HUES64 (cell line): ENCODE measurements at regions not wholly inside any gene's neighbourhood (a gene's known extent, or its start where the extent isn't known, plus 50 kb on each side); places are given as distances from the start of the nearest gene placed in this dataset.

ENCODE experiments used
- H3K27ac ChIP-seq: 2 replicates; pipeline ENCODE4 v1.7.0; 2013; ENCODE audit warnings: low read depth, low read length, inconsistent platforms
- H3K27me3 ChIP-seq: 2 replicates; pipeline ENCODE4 v1.6.1; 2013; ENCODE audit warnings: mild to moderate bottlenecking, low read length; ENCODE audit not compliant: insufficient read depth
- H3K36me3 ChIP-seq: 2 replicates; pipeline ENCODE4 v1.6.1; 2013; ENCODE audit warnings: mild to moderate bottlenecking, low read length; ENCODE audit not compliant: insufficient read depth
- H3K4me1 ChIP-seq: 2 replicates; pipeline ENCODE4 v1.6.1; 2013; ENCODE audit warnings: mild to moderate bottlenecking, low read length, moderate library complexity; ENCODE audit not compliant: insufficient read depth
- H3K4me3 ChIP-seq: 2 replicates; pipeline ENCODE4 v1.5.1; 2013; ENCODE audit warnings: mild to moderate bottlenecking, low read length, moderate library complexity
- H3K9ac ChIP-seq: 2 replicates; pipeline ENCODE4 v1.6.1; 2013; ENCODE audit warnings: mild to moderate bottlenecking, low read depth, low read length
- H3K9me3 ChIP-seq: 2 replicates; pipeline ENCODE4 v1.6.1; 2013; ENCODE audit warnings: low read depth, low read length; ENCODE audit not compliant: insufficient read depth
- WGBS: fragments of 150-250, 120-280 bp; methylation state at CpG from one replicate; pipeline ENCODE4 v1.1.7; 2013; ENCODE audit warnings: missing lambda C conversion rate; 5-methylcytosine and 5-hydroxymethylcytosine counted together

- H3K4me3 ChIP-seq: no peak overlapping the region
- 94% methylated on average over 15 of the region's 15 CpGs for WGBS
- H3K9me3 ChIP-seq: no peaks in the 10 kb centered on the region
- no peak overlapping the region for H3K9ac ChIP-seq
- no peak overlapping the region for H3K27ac ChIP-seq
- peaks cover 2% of the 10 kb centered on the region for H3K4me1 ChIP-seq
- no peaks in the 10 kb centered on the region for H3K27me3 ChIP-seq
- no peaks in the 10 kb centered on the region for H3K36me3 ChIP-seq
Measured at GRCh38 chr14:100391173-100391572, 68.0 kb downstream of the SLC25A47 start.

- Histone ChIP-seq H3K27me3 (no peaks in the 10 kb centered on the region), H3K27ac (no peak overlapping the region), H3K4me1 (no peaks in the 10 kb centered on the region; the same call in 1 of the 2 replicates), H3K4me3 (no peak overlapping the region), H3K9me3 (no peaks in the 10 kb centered on the region), H3K9ac (no peak overlapping the region), H3K36me3 (no peaks in the 10 kb centered on the region)
- 93% methylated on average over 2 of the region's 2 CpGs for WGBS
Measured at GRCh38 chr14:100391724-100392123, 68.6 kb downstream of the SLC25A47 start.

- no peaks in the 10 kb centered on the region for H3K27me3 ChIP-seq
- no peak overlapping the region for H3K9ac ChIP-seq
- H3K27ac ChIP-seq: no peak overlapping the region
- H3K4me1 ChIP-seq: no peaks in the 10 kb centered on the region; the same call in 1 of the 2 replicates
- H3K9me3 ChIP-seq: no peaks in the 10 kb centered on the region
- no peak overlapping the region for H3K4me3 ChIP-seq
- H3K36me3 ChIP-seq: no peaks in the 10 kb centered on the region
- 90% methylated on average over 11 of the region's 11 CpGs for WGBS
Measured at GRCh38 chr14:100392356-100392755, 69.2 kb downstream of the SLC25A47 start.

GRCh38 chr14:100393362-100393761 lies 70.2 kb downstream of the SLC25A47 start:
- no peaks in the 10 kb centered on the region for H3K36me3 ChIP-seq
- no peak overlapping the region for H3K9ac ChIP-seq
- H3K4me1 ChIP-seq: peaks cover 4% of the 10 kb centered on the region; the same call in 1 of the 2 replicates
- H3K27ac ChIP-seq: no peak overlapping the region
- WGBS: 83% methylated on average over 10 of the region's 10 CpGs
- H3K27me3 ChIP-seq: no peaks in the 10 kb centered on the region
- H3K9me3 ChIP-seq: no peaks in the 10 kb centered on the region
- H3K4me3 ChIP-seq: no peak overlapping the region

- Histone ChIP-seq H3K9me3 (no peaks in the 10 kb centered on the region), H3K27me3 (no peaks in the 10 kb centered on the region), H3K4me3 (no peak overlapping the region), H3K4me1 (peaks cover 12% of the 10 kb centered on the region), H3K27ac (no peak overlapping the region), H3K36me3 (no peaks in the 10 kb centered on the region), H3K9ac (no peak overlapping the region)
- WGBS: 93% methylated on average over 11 of the region's 11 CpGs
Measured at GRCh38 chr14:100393906-100394732, 71.0 kb downstream of the SLC25A47 start.

- Histone ChIP-seq H3K27me3 (no peaks in the 10 kb centered on the region), H3K27ac (no peak overlapping the region), H3K9ac (no peak overlapping the region), H3K36me3 (no peaks in the 10 kb centered on the region), H3K9me3 (no peaks in the 10 kb centered on the region), H3K4me3 (no peak overlapping the region), H3K4me1 (peaks cover 17% of the 10 kb centered on the region)
- WGBS: 93% methylated on average over 14 of the region's 14 CpGs
Measured at GRCh38 chr14:100394886-100395672, 71.9 kb downstream of the SLC25A47 start.

GRCh38 chr14:100396266-100396795 lies 73.2 kb downstream of the SLC25A47 start:
- Histone ChIP-seq H3K36me3 (no peaks in the 10 kb centered on the region), H3K27me3 (no peaks in the 10 kb centered on the region), H3K4me3 (no peak overlapping the region), H3K9me3 (no peaks in the 10 kb centered on the region), H3K27ac (no peak overlapping the region), H3K4me1 (peaks cover 23% of the 10 kb centered on the region), H3K9ac (no peak overlapping the region)
- 95% methylated on average over 7 of the region's 7 CpGs for WGBS

- WGBS: 94% methylated on average over 8 of the region's 8 CpGs
- no peaks in the 10 kb centered on the region for H3K9me3 ChIP-seq
- H3K4me1 ChIP-seq: peaks cover 23% of the 10 kb centered on the region
- no peak overlapping the region for H3K4me3 ChIP-seq
- H3K27ac ChIP-seq: no peak overlapping the region
- H3K27me3 ChIP-seq: no peaks in the 10 kb centered on the region
- H3K36me3 ChIP-seq: no peaks in the 10 kb centered on the region
- no peak overlapping the region for H3K9ac ChIP-seq
Measured at GRCh38 chr14:100397005-100397404, 73.9 kb downstream of the SLC25A47 start.

- H3K27ac ChIP-seq: no peak overlapping the region
- no peaks in the 10 kb centered on the region for H3K27me3 ChIP-seq
- no peak overlapping the region for H3K4me3 ChIP-seq
- H3K9ac ChIP-seq: no peak overlapping the region
- H3K4me1 ChIP-seq: peaks cover 23% of the 10 kb centered on the region
- no peaks in the 10 kb centered on the region for H3K36me3 ChIP-seq
- H3K9me3 ChIP-seq: no peaks in the 10 kb centered on the region
- WGBS: 80% methylated on average over 6 of the region's 6 CpGs
Measured at GRCh38 chr14:100398044-100398443, 74.9 kb downstream of the SLC25A47 start.

- H3K4me1 ChIP-seq: peaks cover 23% of the 10 kb centered on the region
Measured at GRCh38 chr14:100399052-100399849, 76.1 kb downstream of the SLC25A47 start.

More at GRCh38 chr14:100399052-100399849, 76.1 kb downstream of the SLC25A47 start:
- H3K36me3 ChIP-seq: no peaks in the 10 kb centered on the region
- no peaks in the 10 kb centered on the region for H3K27me3 ChIP-seq
- no peaks in the 10 kb centered on the region for H3K9me3 ChIP-seq
- no peak overlapping the region for H3K9ac ChIP-seq
- H3K27ac ChIP-seq: no peak overlapping the region
- WGBS: 81% methylated on average over 13 of the region's 13 CpGs
- no peak overlapping the region for H3K4me3 ChIP-seq
